Progenitor cell of endocrine pancreas (in vitro differentiated cells): ENCODE measurements at regions not wholly inside any gene's neighbourhood (a gene's known extent, or its start where the extent isn't known, plus 50 kb on each side); places are given as distances from the start of the nearest gene placed in this dataset.

Experiments
- DNase-seq: peaks from one replicate; pipeline ENCODE4 v3.0.0; 2021; ENCODE audit warnings: low spot score; ENCODE audit not compliant: unreplicated experiment
- H3K27ac Mint-ChIP-seq: 2 replicates; pipeline ENCODE4 v1.8.0; 2021; ENCODE audit warnings: mild to moderate bottlenecking, moderate library complexity, mixed read lengths
- H3K27me3 Mint-ChIP-seq: 2 replicates; pipeline ENCODE4 v1.8.0; 2021; ENCODE audit warnings: mixed read lengths
- H3K36me3 Mint-ChIP-seq: 2 replicates; pipeline ENCODE4 v1.8.0; 2022; ENCODE audit warnings: mixed read lengths; ENCODE audit not compliant: insufficient read depth
- H3K4me1 Mint-ChIP-seq: 2 replicates; pipeline ENCODE4 v1.8.0; 2021; ENCODE audit warnings: low read depth, mixed read lengths
- H3K4me3 Mint-ChIP-seq: 2 replicates; pipeline ENCODE4 v1.8.0; 2021; ENCODE audit warnings: low read depth, mild to moderate bottlenecking, moderate library complexity, mixed read lengths
- H3K9me3 Mint-ChIP-seq: 2 replicates; pipeline ENCODE4 v1.8.0; 2021; ENCODE audit warnings: low read depth, mixed read lengths
- CTCF ChIP-seq: fragments of 200-600 bp; sonication (generic); IDR thresholded peaks from one replicate; pipeline ENCODE4 v1.5.0; 2021; ENCODE audit warnings: antibody characterized with exemption, mild to moderate bottlenecking; ENCODE audit not compliant: unreplicated experiment

GRCh38 chr6:19551611-19552010 lies 285.6 kb upstream of the ID4 start:
- no peaks in the 10 kb centered on the region for H3K27me3 Mint-ChIP-seq
- no peak overlapping the region for H3K27ac Mint-ChIP-seq
- H3K4me1 Mint-ChIP-seq, result no peaks in the 10 kb centered on the region
- TF ChIP-seq CTCF, result no peak
- DNase-seq, result no peak
- no peaks in the 10 kb centered on the region for H3K36me3 Mint-ChIP-seq
- H3K9me3 Mint-ChIP-seq, result peaks cover 4% of the 10 kb centered on the region
- no peak overlapping the region for H3K4me3 Mint-ChIP-seq

GRCh38 chr6:19552076-19552475 lies 285.1 kb upstream of the ID4 start:
- no peaks in the 10 kb centered on the region for H3K4me1 Mint-ChIP-seq
- DNase-seq, result no peak
- H3K36me3 Mint-ChIP-seq, result no peaks in the 10 kb centered on the region
- H3K9me3 Mint-ChIP-seq, result peaks cover 4% of the 10 kb centered on the region
- H3K27me3 Mint-ChIP-seq, result no peaks in the 10 kb centered on the region
- no peak for TF ChIP-seq CTCF
- H3K4me3 Mint-ChIP-seq, result no peak overlapping the region
- H3K27ac Mint-ChIP-seq, result no peak overlapping the region

GRCh38 chr6:19552588-19552987 lies 284.6 kb upstream of the ID4 start:
- no peak for TF ChIP-seq CTCF
- no peak for DNase-seq
- Mint-ChIP-seq H3K4me3 (no peak overlapping the region), H3K27me3 (no peaks in the 10 kb centered on the region), H3K4me1 (no peaks in the 10 kb centered on the region), H3K9me3 (peaks cover 4% of the 10 kb centered on the region), H3K27ac (no peak overlapping the region), H3K36me3 (no peaks in the 10 kb centered on the region)

- no peak for DNase-seq
- TF ChIP-seq CTCF, result no peak
- Mint-ChIP-seq H3K4me3 (no peak overlapping the region), H3K27ac (peak overlapping the region; percentile 39), H3K27me3 (no peaks in the 10 kb centered on the region), H3K4me1 (no peaks in the 10 kb centered on the region), H3K9me3 (peaks cover 4% of the 10 kb centered on the region), H3K36me3 (no peaks in the 10 kb centered on the region)
These were observed 282.6 kb upstream of the ID4 start for GRCh38 chr6:19554356-19555225.

GRCh38 chr6:19557191-19557590 lies 280.0 kb upstream of the ID4 start:
- peaks cover 4% of the 10 kb centered on the region for H3K9me3 Mint-ChIP-seq
- H3K36me3 Mint-ChIP-seq, result no peaks in the 10 kb centered on the region
- TF ChIP-seq CTCF, result no peak
- H3K4me3 Mint-ChIP-seq, result no peak overlapping the region
- H3K27ac Mint-ChIP-seq, result no peak overlapping the region
- no peak for DNase-seq
- no peaks in the 10 kb centered on the region for H3K27me3 Mint-ChIP-seq
- no peaks in the 10 kb centered on the region for H3K4me1 Mint-ChIP-seq
